Lung microvascular endothelial cell (primary cell): ENCODE measurements at regions not wholly inside any gene's neighbourhood (a gene's known extent, or its start where the extent isn't known, plus 50 kb on each side); places are given as distances from the start of the nearest gene placed in this dataset.

Experiments
- DNase-seq, 2 donors: peaks; one replicate each; pipeline versions ENCODE4 v3.0.0 to v3.0.0-alpha.2; 2010; ENCODE audit warnings: low read depth in 2 of 2

- DNase-seq: peak; percentile 50
Measured at GRCh38 chr12:107320033-107320928, 226.9 kb upstream of the CRY1 start.

- peak; percentile 13 to 34 for DNase-seq
Measured at GRCh38 chr12:107320929-107321631, 227.7 kb upstream of the CRY1 start.

- no peak for DNase-seq
Measured at GRCh38 chr12:107322063-107322462, 228.7 kb upstream of the CRY1 start.

GRCh38 chr12:107325075-107325608, 231.8 kb upstream of the CRY1 start:
- no peak for DNase-seq

- no peak for DNase-seq
Measured at GRCh38 chr12:107326237-107326636, 232.9 kb upstream of the CRY1 start.

GRCh38 chr12:107327651-107328182, 234.4 kb upstream of the CRY1 start:
- no peak for DNase-seq

GRCh38 chr12:107328442-107329133, 235.2 kb upstream of the CRY1 start:
- DNase-seq: peak; percentile 52 to 91

GRCh38 chr12:107329569-107330324, 236.4 kb upstream of the CRY1 start:
- peak in 1 of 2 donors; percentile 38 for DNase-seq

- no peak for DNase-seq
Measured at GRCh38 chr12:107330831-107331431, 237.6 kb upstream of the CRY1 start.

- DNase-seq: no peak
Measured at GRCh38 chr12:107331471-107331870, 238.1 kb upstream of the CRY1 start.

- DNase-seq: peak; percentile 11 to 25
Measured at GRCh38 chr12:107331912-107332311, 238.6 kb upstream of the CRY1 start.

- DNase-seq: no peak
Measured at GRCh38 chr12:107332743-107333142, 239.4 kb upstream of the CRY1 start.

GRCh38 chr12:107335802-107336570, 242.6 kb upstream of the CRY1 start:
- no peak for DNase-seq

- no peak for DNase-seq
Measured at GRCh38 chr12:107336695-107337094, 243.3 kb upstream of the CRY1 start.

GRCh38 chr12:107337346-107338095, 244.2 kb upstream of the CRY1 start:
- DNase-seq: peak in 1 of 2 donors; percentile 52

- DNase-seq: no peak
Measured at GRCh38 chr12:107339487-107339886, 246.1 kb upstream of the CRY1 start.

GRCh38 chr12:107339932-107340331, 246.6 kb upstream of the CRY1 start:
- DNase-seq: no peak

- no peak for DNase-seq
Measured at GRCh38 chr12:107340898-107341297, 247.5 kb upstream of the CRY1 start.
